GM23338 (cell line): ENCODE measurements at regions not wholly inside any gene's neighbourhood (a gene's known extent, or its start where the extent isn't known, plus 50 kb on each side); places are given as distances from the start of the nearest gene placed in this dataset.

Source experiments
- ATAC-seq: fragments of 200-7000 bp; cut with Tn5 transposase; 3 replicates; pipeline ENCODE4 v1.9.1; 2020
- DNase-seq: peaks from one replicate; pipeline ENCODE4 v3.0.0-alpha.2; 2015; ENCODE audit warnings: low spot score
- H2AFZ ChIP-seq: fragments of 200-600 bp; sonication (generic); 2 replicates; pipeline ENCODE4 v1.8.0; 2016; ENCODE audit warnings: antibody characterized with exemption, mild to moderate bottlenecking, moderate library complexity
- H3F3A ChIP-seq: fragments of 200-600 bp; sonication (generic); replicated peaks from 2 replicates; pipeline ENCODE4 v1.8.0; 2017; ENCODE audit warnings: antibody characterized with exemption, mixed run types, low read depth
- H3K27ac ChIP-seq: fragments of 200-600 bp; sonication (generic); 2 replicates; pipeline ENCODE4 v1.6.1; 2016; ENCODE audit warnings: low read depth
- H3K27me3 ChIP-seq: fragments of 200-600 bp; sonication (generic); 2 replicates; pipeline ENCODE4 v1.8.0; 2016; ENCODE audit warnings: mild to moderate bottlenecking, mixed run types, moderate library complexity; ENCODE audit not compliant: insufficient read depth
- H3K36me3 ChIP-seq: fragments of 200-600 bp; sonication (generic); 2 replicates; pipeline ENCODE4 v1.8.0; 2016; ENCODE audit warnings: mild to moderate bottlenecking; ENCODE audit not compliant: insufficient read depth
- H3K4me1 ChIP-seq: fragments of 200-600 bp; sonication (generic); 2 replicates; pipeline ENCODE4 v1.8.0; 2016; ENCODE audit warnings: mild to moderate bottlenecking, moderate library complexity; ENCODE audit not compliant: insufficient read depth
- H3K4me2 ChIP-seq: fragments of 200-600 bp; sonication (generic); 2 replicates; pipeline ENCODE4 v1.7.1; 2017; ENCODE audit warnings: mixed run types
- H3K4me3 ChIP-seq: fragments of 200-600 bp; sonication (generic); 2 replicates; pipeline ENCODE4 v1.6.1; 2016; ENCODE audit warnings: mixed run types
- H3K79me2 ChIP-seq: fragments of 200-600 bp; sonication (generic); replicated peaks from 2 replicates; pipeline ENCODE4 v1.8.0; 2017; ENCODE audit warnings: mild to moderate bottlenecking; ENCODE audit not compliant: insufficient read depth
- H3K9me2 ChIP-seq: fragments of 200-600 bp; sonication (generic); 2 replicates; pipeline ENCODE4 v1.8.0; 2017; ENCODE audit not compliant: insufficient read depth
- H4K20me1 ChIP-seq: fragments of 200-600 bp; sonication (generic); replicated peaks from 2 replicates; pipeline ENCODE4 v1.8.0; 2017; ENCODE audit warnings: mild to moderate bottlenecking; ENCODE audit not compliant: insufficient read depth
- H3K27ac Mint-ChIP-seq: 2 replicates; pipeline ENCODE4 v1.8.0; 2020; ENCODE audit warnings: inconsistent platforms, mild to moderate bottlenecking, moderate library complexity, mixed read lengths
- H3K27me3 Mint-ChIP-seq: 3 replicates; pipeline ENCODE4 v1.8.0; 2022; ENCODE audit warnings: low read depth, mild to moderate bottlenecking, moderate library complexity, mixed read lengths, inconsistent platforms; ENCODE audit not compliant: insufficient read depth, poor library complexity
- H3K36me3 Mint-ChIP-seq: 3 replicates; pipeline ENCODE4 v1.8.0; 2021; ENCODE audit warnings: low read depth, mild to moderate bottlenecking, inconsistent platforms, moderate library complexity, mixed read lengths
- H3K4me1 Mint-ChIP-seq: 3 replicates; pipeline ENCODE4 v1.8.0; 2020; ENCODE audit warnings: mild to moderate bottlenecking, inconsistent platforms, mixed read lengths
- H3K4me3 Mint-ChIP-seq: 3 replicates; pipeline ENCODE4 v1.8.0; 2021; ENCODE audit warnings: moderate library complexity, mild to moderate bottlenecking, inconsistent platforms, mixed read lengths
- H3K9me3 Mint-ChIP-seq: 3 replicates; pipeline ENCODE4 v1.8.0; 2020; ENCODE audit warnings: moderate library complexity, mild to moderate bottlenecking, inconsistent platforms, mixed read lengths
- CREB1 ChIP-seq: fragments of 250-450 bp; sonication (Bioruptor Pico); IDR thresholded peaks from 2 replicates; pipeline ENCODE4 v1.5.0; 2020; ENCODE audit warnings: low read depth, mild to moderate bottlenecking, moderate library complexity
- CTCF ChIP-seq, 2 experiments: fragments of 200-600 bp in 1 of 2; sonication (generic) in 1 of 2; conservative IDR thresholded peaks; 2 replicates each; pipeline versions ENCODE4 v1.5.1 to v1.6.1; 2016 to 2017; ENCODE audit warnings: antibody characterized with exemption in 2 of 2, low read depth in 2 of 2, mild to moderate bottlenecking in 2 of 2, moderate library complexity in 1 of 2
- ETS1 ChIP-seq: IDR thresholded peaks from 2 replicates; pipeline ENCODE4 v1.6.1; 2016; ENCODE audit warnings: antibody characterized with exemption
- EZH2 ChIP-seq: fragments of 200-600 bp; sonication (generic); IDR thresholded peaks from one replicate; pipeline ENCODE4 v1.8.0; 2017; ENCODE audit warnings: antibody characterized with exemption, mild to moderate bottlenecking, low read depth; ENCODE audit not compliant: unreplicated experiment
- EZH2phosphoT487 ChIP-seq: fragments of 200-600 bp; sonication (generic); IDR thresholded peaks from one replicate; pipeline ENCODE4 v1.8.1; 2018; ENCODE audit warnings: antibody characterized with exemption; ENCODE audit not compliant: unreplicated experiment
- JUNB ChIP-seq: IDR thresholded peaks from one replicate; pipeline ENCODE4 v1.6.1; 2016; ENCODE audit warnings: antibody characterized with exemption; ENCODE audit not compliant: unreplicated experiment
- NANOG ChIP-seq: IDR thresholded peaks from 2 replicates; pipeline ENCODE4 v1.6.1; 2016; ENCODE audit warnings: antibody characterized with exemption, borderline replicate concordance
- POLR2AphosphoS5 ChIP-seq: IDR thresholded peaks from 2 replicates; pipeline ENCODE4 v1.6.1; 2016; ENCODE audit warnings: antibody characterized with exemption, low read depth
- REST ChIP-seq: IDR thresholded peaks from one replicate; pipeline ENCODE4 v1.6.1; 2018; ENCODE audit warnings: antibody characterized with exemption; ENCODE audit not compliant: unreplicated experiment
- STAT1 ChIP-seq: IDR thresholded peaks from one replicate; pipeline ENCODE4 v1.6.1; 2016; ENCODE audit warnings: antibody characterized with exemption; ENCODE audit not compliant: unreplicated experiment
- ZNF114 ChIP-seq: fragments of 250-450 bp; sonication (Bioruptor Pico); IDR thresholded peaks from 2 replicates; pipeline ENCODE4 v1.5.0; 2020; ENCODE audit warnings: mild to moderate bottlenecking, moderate library complexity
- ZNF331 ChIP-seq: fragments of 250-450 bp; sonication (Bioruptor Pico); IDR thresholded peaks from 2 replicates; pipeline ENCODE4 v1.5.0; 2020; ENCODE audit warnings: low read depth, mild to moderate bottlenecking, moderate library complexity
- TF ChIP-seq, protein P1 (sequence below): fragments of 250-450 bp; sonication (Bioruptor Pico); IDR thresholded peaks from 2 replicates; pipeline ENCODE4 v1.5.0; 2020; ENCODE audit warnings: mild to moderate bottlenecking, moderate library complexity

GRCh38 chr7:114791771-114792170 lies 130.1 kb upstream of the MDFIC start:
- Histone ChIP-seq H2AFZ (no peak overlapping the region), H3F3A (no peaks in the 10 kb centered on the region), H3K27me3 (no peaks in the 10 kb centered on the region), H3K4me1 (no peaks in the 10 kb centered on the region), H3K4me3 (no peak overlapping the region), H3K36me3 (no peaks in the 10 kb centered on the region), H3K27ac (no peak overlapping the region), H3K9me2 (peaks cover 5% of the 10 kb centered on the region), H4K20me1 (no peaks in the 10 kb centered on the region), H3K4me2 (no peak overlapping the region), H3K79me2 (no peaks in the 10 kb centered on the region)
- H3K4me3 Mint-ChIP-seq, result no peak overlapping the region
- H3K9me3 Mint-ChIP-seq, result no peaks in the 10 kb centered on the region
- no peak for DNase-seq
- no peaks in the 10 kb centered on the region for H3K4me1 Mint-ChIP-seq
- ATAC-seq, result no peak
- H3K36me3 Mint-ChIP-seq, result no peaks in the 10 kb centered on the region
- TF ChIP-seq, protein P1, sequence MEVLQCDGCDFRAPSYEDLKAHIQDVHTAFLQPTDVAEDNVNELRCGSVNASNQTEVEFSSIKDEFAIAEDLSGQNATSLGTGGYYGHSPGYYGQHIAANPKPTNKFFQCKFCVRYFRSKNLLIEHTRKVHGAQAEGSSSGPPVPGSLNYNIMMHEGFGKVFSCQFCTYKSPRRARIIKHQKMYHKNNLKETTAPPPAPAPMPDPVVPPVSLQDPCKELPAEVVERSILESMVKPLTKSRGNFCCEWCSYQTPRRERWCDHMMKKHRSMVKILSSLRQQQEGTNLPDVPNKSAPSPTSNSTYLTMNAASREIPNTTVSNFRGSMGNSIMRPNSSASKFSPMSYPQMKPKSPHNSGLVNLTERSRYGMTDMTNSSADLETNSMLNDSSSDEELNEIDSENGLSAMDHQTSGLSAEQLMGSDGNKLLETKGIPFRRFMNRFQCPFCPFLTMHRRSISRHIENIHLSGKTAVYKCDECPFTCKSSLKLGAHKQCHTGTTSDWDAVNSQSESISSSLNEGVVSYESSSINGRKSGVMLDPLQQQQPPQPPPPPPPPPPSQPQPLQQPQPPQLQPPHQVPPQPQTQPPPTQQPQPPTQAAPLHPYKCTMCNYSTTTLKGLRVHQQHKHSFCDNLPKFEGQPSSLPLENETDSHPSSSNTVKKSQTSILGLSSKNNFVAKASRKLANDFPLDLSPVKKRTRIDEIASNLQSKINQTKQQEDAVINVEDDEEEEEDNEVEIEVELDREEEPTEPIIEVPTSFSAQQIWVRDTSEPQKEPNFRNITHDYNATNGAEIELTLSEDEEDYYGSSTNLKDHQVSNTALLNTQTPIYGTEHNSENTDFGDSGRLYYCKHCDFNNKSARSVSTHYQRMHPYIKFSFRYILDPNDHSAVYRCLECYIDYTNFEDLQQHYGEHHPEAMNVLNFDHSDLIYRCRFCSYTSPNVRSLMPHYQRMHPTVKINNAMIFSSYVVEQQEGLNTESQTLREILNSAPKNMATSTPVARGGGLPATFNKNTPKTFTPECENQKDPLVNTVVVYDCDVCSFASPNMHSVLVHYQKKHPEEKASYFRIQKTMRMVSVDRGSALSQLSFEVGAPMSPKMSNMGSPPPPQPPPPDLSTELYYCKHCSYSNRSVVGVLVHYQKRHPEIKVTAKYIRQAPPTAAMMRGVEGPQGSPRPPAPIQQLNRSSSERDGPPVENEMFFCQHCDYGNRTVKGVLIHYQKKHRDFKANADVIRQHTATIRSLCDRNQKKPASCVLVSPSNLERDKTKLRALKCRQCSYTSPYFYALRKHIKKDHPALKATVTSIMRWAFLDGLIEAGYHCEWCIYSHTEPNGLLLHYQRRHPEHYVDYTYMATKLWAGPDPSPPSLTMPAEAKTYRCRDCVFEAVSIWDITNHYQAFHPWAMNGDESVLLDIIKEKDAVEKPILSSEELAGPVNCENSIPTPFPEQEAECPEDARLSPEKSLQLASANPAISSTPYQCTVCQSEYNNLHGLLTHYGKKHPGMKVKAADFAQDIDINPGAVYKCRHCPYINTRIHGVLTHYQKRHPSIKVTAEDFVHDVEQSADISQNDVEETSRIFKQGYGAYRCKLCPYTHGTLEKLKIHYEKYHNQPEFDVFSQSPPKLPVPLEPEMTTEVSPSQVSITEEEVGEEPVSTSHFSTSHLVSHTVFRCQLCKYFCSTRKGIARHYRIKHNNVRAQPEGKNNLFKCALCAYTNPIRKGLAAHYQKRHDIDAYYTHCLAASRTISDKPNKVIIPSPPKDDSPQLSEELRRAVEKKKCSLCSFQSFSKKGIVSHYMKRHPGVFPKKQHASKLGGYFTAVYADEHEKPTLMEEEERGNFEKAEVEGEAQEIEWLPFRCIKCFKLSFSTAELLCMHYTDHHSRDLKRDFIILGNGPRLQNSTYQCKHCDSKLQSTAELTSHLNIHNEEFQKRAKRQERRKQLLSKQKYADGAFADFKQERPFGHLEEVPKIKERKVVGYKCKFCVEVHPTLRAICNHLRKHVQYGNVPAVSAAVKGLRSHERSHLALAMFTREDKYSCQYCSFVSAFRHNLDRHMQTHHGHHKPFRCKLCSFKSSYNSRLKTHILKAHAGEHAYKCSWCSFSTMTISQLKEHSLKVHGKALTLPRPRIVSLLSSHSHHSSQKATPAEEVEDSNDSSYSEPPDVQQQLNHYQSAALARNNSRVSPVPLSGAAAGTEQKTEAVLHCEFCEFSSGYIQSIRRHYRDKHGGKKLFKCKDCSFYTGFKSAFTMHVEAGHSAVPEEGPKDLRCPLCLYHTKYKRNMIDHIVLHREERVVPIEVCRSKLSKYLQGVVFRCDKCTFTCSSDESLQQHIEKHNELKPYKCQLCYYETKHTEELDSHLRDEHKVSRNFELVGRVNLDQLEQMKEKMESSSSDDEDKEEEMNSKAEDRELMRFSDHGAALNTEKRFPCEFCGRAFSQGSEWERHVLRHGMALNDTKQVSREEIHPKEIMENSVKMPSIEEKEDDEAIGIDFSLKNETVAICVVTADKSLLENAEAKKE (CRISPR knock-in tag), result no peak
- TF ChIP-seq JUNB (no peak), NANOG (no peak), CTCF (conservative IDR thresholded peaks at IDR 0.05; ENCODE audit: low read depth in 2 of 2) (no peak), ZNF331 (no peak), CREB1 (CRISPR knock-in tag) (no peak), REST (no peak), ZNF114 (CRISPR knock-in tag) (no peak), EZH2 (no peak), POLR2AphosphoS5 (no peak), ETS1 (no peak), STAT1 (no peak), EZH2phosphoT487 (no peak)
- H3K27me3 Mint-ChIP-seq, result peaks cover 2% of the 10 kb centered on the region
- H3K27ac Mint-ChIP-seq, result no peak overlapping the region
